Stimulated activated naive CD8-positive, alpha-beta T cell treated with anti-CD3 and anti-CD28 coated beads, Interleukin-15, Interleukin-2, amounts not matched to agents 100 ng/mL and 50 ng/mL, for 24 hours (primary cell): ENCODE measurements at regions not wholly inside any gene's neighbourhood (a gene's known extent, or its start where the extent isn't known, plus 50 kb on each side); places are given as distances from the start of the nearest gene placed in this dataset.
"Not testable (repeated sequence)": the region's sequence is repeated elsewhere in the genome, so short reads cannot be mapped to it uniquely, and the experiment has no call there.

Experiments
- H3K27ac Mint-ChIP-seq: one replicate; pipeline ENCODE4 v1.8.0; 2021; ENCODE audit warnings: mild to moderate bottlenecking, mixed read lengths
- H3K27me3 Mint-ChIP-seq: one replicate; pipeline ENCODE4 v1.8.0; 2021; ENCODE audit warnings: mixed read lengths
- H3K36me3 Mint-ChIP-seq: one replicate; pipeline ENCODE4 v1.8.0; 2021; ENCODE audit warnings: low read depth, mixed read lengths
- H3K4me1 Mint-ChIP-seq: one replicate; pipeline ENCODE4 v1.8.0; 2021; ENCODE audit warnings: low read depth, mixed read lengths
- H3K4me3 Mint-ChIP-seq: one replicate; pipeline ENCODE4 v1.8.0; 2021; ENCODE audit warnings: mild to moderate bottlenecking, mixed read lengths
- H3K9me3 Mint-ChIP-seq: one replicate; pipeline ENCODE4 v1.8.0; 2021; ENCODE audit warnings: mixed read lengths

DNA sequence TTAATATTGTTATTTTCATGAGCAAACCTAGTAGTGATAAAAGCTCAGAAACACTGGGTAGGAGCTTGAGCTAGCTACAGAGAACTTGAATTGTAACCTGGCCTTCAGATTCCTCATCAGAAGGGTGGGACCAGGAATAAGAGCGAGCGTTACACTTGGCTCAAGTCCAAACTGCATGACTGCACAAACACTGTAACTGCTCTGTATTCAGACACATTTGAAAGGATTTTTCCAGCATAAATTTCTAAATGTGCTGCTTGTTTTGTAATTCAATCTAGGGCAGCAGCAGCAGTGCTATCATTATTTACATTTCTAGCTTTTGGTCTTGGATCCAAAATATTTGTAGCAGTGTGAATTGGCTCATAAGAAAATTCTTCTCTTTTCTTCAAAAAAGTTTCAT lies 133.0 kb upstream of the TMLHE start:
- H3K9me3 Mint-ChIP-seq = peaks cover 21% of the 10 kb centered on the region
- H3K4me3 Mint-ChIP-seq = no peak overlapping the region
- H3K27ac Mint-ChIP-seq = no peak overlapping the region
- H3K4me1 Mint-ChIP-seq = no peaks in the 10 kb centered on the region
- no peaks in the 10 kb centered on the region for H3K27me3 Mint-ChIP-seq
- no peaks in the 10 kb centered on the region for H3K36me3 Mint-ChIP-seq

DNA sequence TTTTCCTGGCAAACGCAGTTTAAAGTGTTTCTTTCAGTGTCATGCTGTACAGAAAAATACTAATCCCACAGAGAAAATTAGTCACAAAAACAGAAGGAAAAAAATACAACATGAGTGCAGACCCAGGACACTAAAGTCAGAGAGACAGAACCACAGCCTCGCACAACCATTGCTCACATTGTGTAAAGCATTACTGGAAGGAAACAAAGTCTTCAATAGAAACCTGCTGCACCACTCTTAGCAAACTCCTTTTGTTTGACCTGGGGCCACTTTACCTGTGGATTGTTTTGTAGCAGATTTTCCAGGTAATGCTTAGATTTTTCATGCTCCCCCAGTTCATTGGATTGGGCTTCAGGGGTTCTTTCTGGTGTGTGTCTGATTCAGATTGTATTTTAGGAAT lies 131.8 kb upstream of the TMLHE start:
- Mint-ChIP-seq H3K9me3 (peaks cover 21% of the 10 kb centered on the region), H3K4me3 (no peak overlapping the region), H3K4me1 (no peaks in the 10 kb centered on the region), H3K27ac (no peak overlapping the region), H3K36me3 (no peaks in the 10 kb centered on the region), H3K27me3 (no peaks in the 10 kb centered on the region)

DNA sequence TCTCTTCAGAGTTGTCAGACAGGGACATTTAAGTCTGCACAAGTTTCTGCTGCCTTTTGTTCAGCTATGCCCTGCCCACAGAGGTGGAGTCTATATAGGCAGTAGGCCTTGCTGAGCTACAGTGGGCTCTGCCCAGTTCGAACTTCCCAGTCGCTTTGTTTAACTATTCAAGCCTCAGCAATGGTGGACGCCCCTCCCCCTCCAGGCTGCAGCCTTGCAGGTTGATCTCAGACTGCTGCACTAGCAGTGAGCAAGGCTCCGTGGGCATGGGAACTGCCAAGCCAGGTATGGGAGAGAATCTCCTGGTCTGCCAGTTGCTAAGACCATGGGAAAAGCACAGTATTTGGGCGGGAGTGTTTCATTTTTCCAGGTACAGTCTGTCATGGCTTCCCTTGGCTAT lies 115.6 kb upstream of the TMLHE start:
- H3K9me3 Mint-ChIP-seq, H3K36me3 Mint-ChIP-seq, H3K4me3 Mint-ChIP-seq, H3K27me3 Mint-ChIP-seq, H3K27ac Mint-ChIP-seq, H3K4me1 Mint-ChIP-seq: not testable (repeated sequence)

DNA sequence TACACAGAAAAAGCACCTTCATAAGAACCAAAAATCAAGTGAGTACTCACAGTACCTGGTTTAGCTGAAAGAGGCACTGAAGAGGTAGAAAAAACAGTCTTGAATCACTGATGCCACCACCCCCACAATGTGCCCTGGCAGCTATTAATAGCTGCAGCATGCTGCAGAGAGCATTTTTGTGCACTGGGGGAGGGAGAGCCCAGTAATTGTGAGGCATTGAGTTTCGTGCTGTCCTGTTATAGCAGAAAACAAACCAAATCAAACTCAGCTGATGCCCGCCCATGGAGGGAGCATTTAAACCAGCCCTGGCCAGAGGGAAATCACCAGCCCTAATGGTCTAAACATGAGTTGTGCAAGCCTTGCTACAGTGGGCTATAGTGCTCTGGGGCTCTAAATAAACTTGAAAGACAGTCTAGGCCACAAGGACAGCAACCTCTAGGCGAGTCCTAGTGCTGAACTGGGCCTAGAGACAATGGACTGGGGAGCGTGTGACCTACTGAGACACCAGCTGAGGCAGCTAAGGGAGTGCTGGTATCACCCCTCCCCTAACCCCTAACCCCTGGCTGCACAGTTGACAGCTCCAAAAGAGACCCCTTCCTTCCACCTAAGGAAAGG lies 106.3 kb upstream of the TMLHE start:
- H3K9me3 Mint-ChIP-seq = peaks cover 6% of the 10 kb centered on the region
- no peaks in the 10 kb centered on the region for H3K4me1 Mint-ChIP-seq
- no peak overlapping the region for H3K27ac Mint-ChIP-seq
- no peaks in the 10 kb centered on the region for H3K36me3 Mint-ChIP-seq
- H3K4me3 Mint-ChIP-seq = no peak overlapping the region
- no peaks in the 10 kb centered on the region for H3K27me3 Mint-ChIP-seq

DNA sequence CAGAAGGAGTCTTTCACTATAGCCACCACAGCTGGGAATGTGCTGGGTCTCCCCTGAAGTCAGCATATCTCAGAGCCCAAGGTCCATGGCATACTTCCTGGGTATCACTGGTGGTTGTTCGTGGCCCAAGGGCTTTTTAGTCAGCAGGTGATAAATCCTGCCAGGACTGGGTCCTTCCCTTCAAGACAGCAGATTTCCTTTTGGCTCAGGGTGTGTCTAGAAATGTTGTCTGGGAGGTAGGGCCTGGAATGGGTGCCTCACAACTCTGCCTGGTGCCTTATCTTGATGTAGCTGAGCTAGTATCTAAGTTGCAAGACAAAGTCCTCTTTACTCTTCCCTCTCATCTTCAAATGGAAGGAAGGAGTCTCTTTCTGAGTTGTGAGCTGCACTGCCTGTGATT lies 102.4 kb upstream of the TMLHE start:
- peaks cover 3% of the 10 kb centered on the region for H3K36me3 Mint-ChIP-seq
- H3K27me3 Mint-ChIP-seq = no peaks in the 10 kb centered on the region
- H3K4me3 Mint-ChIP-seq = no peak overlapping the region
- H3K9me3 Mint-ChIP-seq = peaks cover 25% of the 10 kb centered on the region
- H3K27ac Mint-ChIP-seq = no peak overlapping the region
- H3K4me1 Mint-ChIP-seq = no peaks in the 10 kb centered on the region

DNA sequence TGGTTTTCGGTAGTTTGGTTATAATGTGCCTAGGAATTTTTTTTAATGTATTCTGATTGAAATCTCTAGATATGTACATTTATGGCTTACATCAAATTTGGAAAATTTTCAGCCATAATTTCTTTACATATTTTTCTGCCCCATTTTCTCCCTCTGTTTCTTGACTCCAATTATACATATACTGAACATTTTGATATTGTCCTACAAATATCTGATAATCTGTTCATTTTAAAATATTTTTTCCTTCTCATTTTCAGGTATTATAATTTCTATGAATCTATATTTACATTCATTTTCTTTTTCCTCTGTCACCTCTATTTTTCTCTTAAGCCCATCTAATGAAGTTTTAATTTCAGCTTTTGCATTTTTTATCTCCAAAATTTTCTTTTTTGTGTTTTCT lies 82.7 kb upstream of the TMLHE start:
- no peaks in the 10 kb centered on the region for H3K36me3 Mint-ChIP-seq
- H3K4me1 Mint-ChIP-seq = no peaks in the 10 kb centered on the region
- no peak overlapping the region for H3K4me3 Mint-ChIP-seq
- H3K27ac Mint-ChIP-seq = no peak overlapping the region
- H3K9me3 Mint-ChIP-seq = no peaks in the 10 kb centered on the region
- no peaks in the 10 kb centered on the region for H3K27me3 Mint-ChIP-seq

DNA sequence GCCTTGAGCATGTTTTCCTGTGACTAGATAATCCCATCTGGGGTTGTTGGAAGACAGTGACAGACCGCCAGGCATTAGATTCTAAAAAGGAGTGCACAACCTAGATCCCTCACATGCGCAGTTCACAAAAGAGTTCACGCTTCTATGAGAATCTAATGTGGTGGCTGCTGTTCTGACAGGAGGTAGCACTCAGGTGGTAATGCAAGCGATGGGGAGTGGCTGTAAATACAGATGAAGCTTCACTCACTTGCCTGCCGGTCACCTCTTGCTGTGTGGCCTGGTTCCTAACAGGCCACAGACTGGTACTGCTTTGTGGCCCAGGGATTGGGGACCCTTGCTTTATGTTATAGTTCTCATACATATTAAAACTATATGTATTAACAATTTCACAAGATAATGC lies 81.9 kb upstream of the TMLHE start:
- Mint-ChIP-seq H3K36me3 (no peaks in the 10 kb centered on the region), H3K27ac (no peak overlapping the region), H3K4me3 (no peak overlapping the region), H3K27me3 (no peaks in the 10 kb centered on the region), H3K9me3 (no peaks in the 10 kb centered on the region), H3K4me1 (no peaks in the 10 kb centered on the region)

DNA sequence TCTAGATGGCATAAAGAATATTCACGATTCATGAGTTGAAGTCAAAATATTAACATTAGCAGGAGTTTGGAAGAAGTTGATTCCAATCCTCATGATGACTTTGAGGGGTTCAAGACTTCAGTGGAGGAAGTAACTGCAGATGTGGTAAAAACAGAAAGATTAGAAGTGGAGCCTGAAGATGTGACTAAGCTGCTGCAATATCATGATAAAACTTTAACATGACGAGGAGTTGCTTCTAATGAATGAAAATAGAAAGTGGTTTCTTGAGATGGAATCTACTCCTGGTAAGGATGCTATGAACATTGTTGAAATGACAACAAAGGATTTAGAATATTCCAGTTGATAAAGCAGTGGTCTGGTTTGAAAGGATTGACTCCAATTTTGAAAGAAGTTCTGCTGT lies 70.1 kb upstream of the TMLHE start:
- Mint-ChIP-seq H3K4me3 (no peak overlapping the region), H3K9me3 (no peaks in the 10 kb centered on the region), H3K27me3 (no peaks in the 10 kb centered on the region), H3K36me3 (no peaks in the 10 kb centered on the region), H3K4me1 (no peaks in the 10 kb centered on the region), H3K27ac (no peak overlapping the region)

DNA sequence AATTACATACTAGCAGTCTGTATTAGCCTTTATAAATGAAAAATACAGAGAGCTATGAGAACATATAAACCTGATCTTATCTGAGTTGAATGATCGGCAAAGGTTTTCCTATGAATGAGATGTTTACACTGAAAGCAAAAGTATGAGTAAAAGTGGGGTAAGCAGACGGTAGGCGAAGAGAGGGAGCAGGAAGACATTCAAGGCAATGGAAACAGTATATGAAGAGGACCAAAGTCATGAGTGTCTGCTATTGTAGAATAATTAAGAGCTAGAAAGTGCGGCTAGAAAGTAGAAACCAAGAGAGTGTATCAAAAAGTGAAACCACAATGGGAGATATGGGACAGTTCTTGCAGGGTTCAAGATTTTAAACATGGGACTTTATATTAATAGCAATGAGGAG lies 67.0 kb upstream of the TMLHE start:
- Mint-ChIP-seq H3K36me3 (no peaks in the 10 kb centered on the region), H3K27me3 (no peaks in the 10 kb centered on the region), H3K9me3 (no peaks in the 10 kb centered on the region), H3K4me3 (no peak overlapping the region), H3K4me1 (no peaks in the 10 kb centered on the region), H3K27ac (no peak overlapping the region)

DNA sequence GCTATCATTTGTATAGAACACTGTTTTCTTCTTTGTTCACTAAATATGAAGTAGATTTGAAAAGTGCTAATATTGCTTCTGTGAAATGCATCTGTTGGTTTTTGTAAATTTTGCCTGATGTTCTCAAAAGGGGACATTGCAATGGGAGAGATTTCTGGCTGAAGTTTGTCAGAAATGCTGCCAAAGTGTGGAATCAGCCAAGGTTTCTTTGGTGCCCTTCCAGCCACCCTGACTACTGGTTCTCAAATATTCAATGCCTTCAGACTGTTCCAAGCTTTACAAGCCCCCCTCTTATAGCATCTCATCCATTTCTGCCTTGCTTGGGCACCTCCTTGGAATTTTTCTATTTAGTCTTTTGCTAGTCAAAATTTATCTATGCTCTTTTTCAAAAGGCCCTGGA lies 60.6 kb upstream of the TMLHE start:
- no peak overlapping the region for H3K4me3 Mint-ChIP-seq
- H3K27ac Mint-ChIP-seq = no peak overlapping the region
- H3K4me1 Mint-ChIP-seq = no peaks in the 10 kb centered on the region
- H3K9me3 Mint-ChIP-seq = no peaks in the 10 kb centered on the region
- no peaks in the 10 kb centered on the region for H3K36me3 Mint-ChIP-seq
- H3K27me3 Mint-ChIP-seq = no peaks in the 10 kb centered on the region

DNA sequence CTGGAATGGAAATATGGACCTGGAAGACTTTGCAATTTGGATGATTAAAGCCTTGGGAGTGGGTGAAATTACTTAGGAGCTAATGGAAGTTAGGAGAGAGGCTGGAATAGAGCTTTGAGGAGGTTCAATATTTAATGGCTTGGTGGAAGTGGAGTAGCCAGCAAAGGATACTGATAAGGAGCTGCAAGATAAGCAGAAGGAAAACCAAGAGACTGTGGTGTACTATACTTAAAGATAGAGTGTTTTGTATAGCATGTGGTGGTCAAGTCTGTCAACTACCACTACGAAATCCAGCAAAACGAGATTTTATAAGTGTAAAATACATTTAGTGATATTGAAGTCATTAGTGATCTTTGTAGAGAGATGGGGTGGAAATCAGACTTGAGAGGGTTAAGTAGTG lies 54.0 kb upstream of the TMLHE start:
- Mint-ChIP-seq H3K4me1 (no peaks in the 10 kb centered on the region), H3K9me3 (no peaks in the 10 kb centered on the region), H3K27me3 (no peaks in the 10 kb centered on the region), H3K27ac (no peak overlapping the region), H3K4me3 (no peak overlapping the region), H3K36me3 (no peaks in the 10 kb centered on the region)
